ENCODE measurements at regions not wholly inside any gene's neighbourhood (a gene's known extent, or its start where the extent isn't known, plus 50 kb on each side); places are given as distances from the start of the nearest gene placed in this dataset.

GRCh38 chr5:133663397-133664054 is 51.2 kb upstream of the FSTL4 start:
- Histone ChIP-seq H3K4me3 (no peak overlapping the region), H3K36me3 (no peaks in the 10 kb centered on the region), H3K27me3 (no peaks in the 10 kb centered on the region), H3K27ac (no peak overlapping the region), H3K9me3 (no peaks in the 10 kb centered on the region), H3K4me1 (no peaks in the 10 kb centered on the region)
- intact Hi-C loops (cut with DNase I; ENCODE audit: low total_unique reads), result no loop called here
- no peak for TF ChIP-seq CTCF (IDR thresholded peaks at IDR 0.05)
- TF ChIP-seq POLR2A (IDR thresholded peaks at IDR 0.05), result no peak
- DNase-seq, result no peak

- Histone ChIP-seq H3K27me3 (no peaks in the 10 kb centered on the region), H3K4me1 (no peaks in the 10 kb centered on the region), H3K36me3 (no peaks in the 10 kb centered on the region), H3K9me3 (no peaks in the 10 kb centered on the region), H3K4me3 (no peak overlapping the region), H3K27ac (no peak overlapping the region)
- no peak for TF ChIP-seq POLR2A (IDR thresholded peaks at IDR 0.05)
- no peak for TF ChIP-seq CTCF (IDR thresholded peaks at IDR 0.05)
- no peak for DNase-seq
- intact Hi-C loops (cut with DNase I; ENCODE audit: low total_unique reads), result no loop called here
Measured at GRCh38 chr5:133662578-133662977, 50.2 kb upstream of the FSTL4 start.

Data from uterus (tissue), 3 donors.